ENCODE measurements at regions not wholly inside any gene's neighbourhood (a gene's known extent, or its start where the extent isn't known, plus 50 kb on each side); places are given as distances from the start of the nearest gene placed in this dataset.

DNA sequence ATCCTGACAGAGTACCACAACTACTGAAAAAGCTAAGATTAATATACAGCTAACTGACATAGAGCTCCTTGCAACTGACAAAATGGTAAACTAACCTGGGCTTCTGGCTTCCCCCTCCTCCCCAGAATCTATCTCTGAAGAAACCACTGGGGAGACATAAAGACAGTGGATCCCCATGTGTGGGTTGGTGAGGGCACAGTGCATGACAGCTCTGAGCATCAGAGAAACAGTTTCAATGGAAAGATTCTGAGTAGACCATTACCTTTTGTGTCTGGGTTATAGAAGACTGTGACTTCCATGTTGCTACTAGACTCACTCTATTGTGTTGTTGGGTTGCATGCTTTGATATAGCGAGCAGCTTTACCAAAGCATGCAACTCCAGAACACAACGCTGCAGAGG is 247.4 kb downstream of the EFCAB11 start:
- Histone ChIP-seq H3K27me3 (replicated peaks in 1 of 2; ENCODE audit: control insufficient read depth in 2 of 2, insufficient read depth in 2 of 2, low read length in 1 of 2) (no peaks in the 10 kb centered on the region), H4K20me1 (ENCODE audit: control insufficient read depth, insufficient read depth) (no peaks in the 10 kb centered on the region), H3K4me1 (ENCODE audit: control insufficient read depth, insufficient read depth, low read length) (no peaks in the 10 kb centered on the region; the same call in 1 of the 2 replicates), H3K27ac (ENCODE audit: control insufficient read depth, insufficient read depth) (no peak overlapping the region), H2AFZ (ENCODE audit: control insufficient read depth, low read depth, low read length) (no peak overlapping the region), H3K4me3 (no peak overlapping the region), H3K4me2 (ENCODE audit: control insufficient read depth, insufficient read depth) (no peak overlapping the region), H3K36me3 (ENCODE audit: control insufficient read depth in 2 of 2, insufficient read depth in 2 of 2, low read length in 1 of 2) (no peaks in the 10 kb centered on the region), H3K79me2 (ENCODE audit: control insufficient read depth, insufficient read depth, low read length) (no peaks in the 10 kb centered on the region), H3K9ac (ENCODE audit: control insufficient read depth, insufficient read depth, low read length) (no peak overlapping the region), H3K9me3 (replicated peaks; ENCODE audit: control insufficient read depth, insufficient read depth, low read length) (no peaks in the 10 kb centered on the region; the same call in 2 of the 3 replicates)
- in situ Hi-C loops (cut with MboI): no loop called here
- no peak for ATAC-seq
- RAD21 ChIA-PET (ENCODE audit: unreplicated experiment): no interaction called here
- no peak for FAIRE-seq
- TF ChIP-seq ZBTB11 (CRISPR knock-in tag; IDR thresholded peaks at IDR 0.05) (no peak), NRF1 (conservative IDR thresholded peaks at IDR 0.05; ENCODE audit: low read depth, low read length) (no peak), NFYB (IDR thresholded peaks at IDR 0.05; ENCODE audit: insufficient read depth, low read depth, low read length) (no peak), BCL3 (IDR thresholded peaks at IDR 0.05; ENCODE audit: borderline replicate concordance, insufficient read depth, low read depth, low read length, poor library complexity, severe bottlenecking) (no peak), FOXM1 (IDR thresholded peaks at IDR 0.05; ENCODE audit: low read depth, low read length) (no peak), MTA3 (IDR thresholded peaks at IDR 0.05; ENCODE audit: borderline replicate concordance, low read length) (no peak), RFX5 (IDR thresholded peaks at IDR 0.05; ENCODE audit: low read depth, low read length) (no peak), EZH2 (IDR thresholded peaks at IDR 0.05; ENCODE audit: borderline replicate concordance, control insufficient read depth, low read depth, low read length) (no peak), SPI1 (IDR thresholded peaks at IDR 0.05; ENCODE audit: borderline replicate concordance, insufficient read depth, low read depth, low read length) (no peak), NR2F1 (conservative IDR thresholded peaks at IDR 0.05) (no peak), TCF7 (IDR thresholded peaks at IDR 0.05; ENCODE audit: borderline replicate concordance) (no peak), PAX5 (IDR thresholded peaks at IDR 0.05; ENCODE audit: borderline replicate concordance, low read depth, low read length) (no peak), IKZF2 (IDR thresholded peaks at IDR 0.05) (no peak), RAD51 (IDR thresholded peaks at IDR 0.05) (no peak)
- TF ChIP-seq, protein P1, sequence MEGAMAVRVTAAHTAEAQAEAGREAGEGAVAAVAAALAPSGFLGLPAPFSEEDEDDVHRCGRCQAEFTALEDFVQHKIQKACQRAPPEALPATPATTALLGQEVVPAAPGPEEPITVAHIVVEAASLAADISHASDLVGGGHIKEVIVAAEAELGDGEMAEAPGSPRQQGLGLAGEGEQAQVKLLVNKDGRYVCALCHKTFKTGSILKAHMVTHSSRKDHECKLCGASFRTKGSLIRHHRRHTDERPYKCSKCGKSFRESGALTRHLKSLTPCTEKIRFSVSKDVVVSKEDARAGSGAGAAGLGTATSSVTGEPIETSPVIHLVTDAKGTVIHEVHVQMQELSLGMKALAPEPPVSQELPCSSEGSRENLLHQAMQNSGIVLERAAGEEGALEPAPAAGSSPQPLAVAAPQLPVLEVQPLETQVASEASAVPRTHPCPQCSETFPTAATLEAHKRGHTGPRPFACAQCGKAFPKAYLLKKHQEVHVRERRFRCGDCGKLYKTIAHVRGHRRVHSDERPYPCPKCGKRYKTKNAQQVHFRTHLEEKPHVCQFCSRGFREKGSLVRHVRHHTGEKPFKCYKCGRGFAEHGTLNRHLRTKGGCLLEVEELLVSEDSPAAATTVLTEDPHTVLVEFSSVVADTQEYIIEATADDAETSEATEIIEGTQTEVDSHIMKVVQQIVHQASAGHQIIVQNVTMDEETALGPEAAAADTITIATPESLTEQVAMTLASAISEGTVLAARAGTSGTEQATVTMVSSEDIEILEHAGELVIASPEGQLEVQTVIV (IDR thresholded peaks at IDR 0.05; ENCODE audit: borderline replicate concordance, partially characterized antibody): no peak
- CTCF ChIA-PET: no interaction called here
- SMC1A ChIA-PET (ENCODE audit: uncharacterized antibody, unreplicated experiment): interaction anchor here (1.1 kb wide), 1 partner anchor 13 kb away, joined by 5 read pairs; no protein-coding TSS in a partner anchor
- DNase-seq (ENCODE audit: low read depth, low spot score): no peak
- WGBS (ENCODE audit: insufficient coverage, insufficient replicate concordance, low lambda C conversion rate, missing lambda C conversion rate): 94% methylated on average over 2 of the region's 2 CpGs
- no TSS peak for BruUV-seq (replicated peaks)
- intact Hi-C loops (cut with micrococcal nuclease; ENCODE audit: unreplicated experiment): no loop called here
- POLR2A ChIA-PET: no interaction called here

Data from GM12878 (cell line).